Activated T-helper 2 cell treated with anti-CD3 and anti-CD28 coated beads, Interferon-gamma antibody, Interleukin-2, Interleukin-4, amounts not matched to agents 10 μg/mL and 5 μg/mL and 100 μg/mL, durations not matched to agents 14 hours and 24 hours and 36 hours (primary cell): ENCODE measurements at regions not wholly inside any gene's neighbourhood (a gene's known extent, or its start where the extent isn't known, plus 50 kb on each side); places are given as distances from the start of the nearest gene placed in this dataset.

Source experiments
- DNase-seq: peaks from one replicate; pipeline ENCODE4 v3.0.0; 2021; ENCODE audit warnings: low spot score
- H3K27ac Mint-ChIP-seq: one replicate; pipeline ENCODE4 v1.8.0; 2021; ENCODE audit warnings: mixed read lengths
- H3K27me3 Mint-ChIP-seq: one replicate; pipeline ENCODE4 v1.8.0; 2021; ENCODE audit warnings: low read depth, mixed read lengths
- H3K36me3 Mint-ChIP-seq: one replicate; pipeline ENCODE4 v1.8.0; 2021; ENCODE audit warnings: low read depth, mixed read lengths
- H3K4me1 Mint-ChIP-seq: one replicate; pipeline ENCODE4 v1.8.0; 2021; ENCODE audit warnings: low read depth, mixed read lengths
- H3K4me3 Mint-ChIP-seq: one replicate; pipeline ENCODE4 v1.8.0; 2021; ENCODE audit warnings: low read depth, mild to moderate bottlenecking, moderate library complexity, mixed read lengths
- H3K9me3 Mint-ChIP-seq: one replicate; pipeline ENCODE4 v1.8.0; 2021; ENCODE audit warnings: mixed read lengths
- intact Hi-C: fragments of 100-400 bp; cut with micrococcal nuclease; formaldehyde crosslinking; loops from one replicate; pipeline ENCODE4 v1.15.1; 2023

DNA sequence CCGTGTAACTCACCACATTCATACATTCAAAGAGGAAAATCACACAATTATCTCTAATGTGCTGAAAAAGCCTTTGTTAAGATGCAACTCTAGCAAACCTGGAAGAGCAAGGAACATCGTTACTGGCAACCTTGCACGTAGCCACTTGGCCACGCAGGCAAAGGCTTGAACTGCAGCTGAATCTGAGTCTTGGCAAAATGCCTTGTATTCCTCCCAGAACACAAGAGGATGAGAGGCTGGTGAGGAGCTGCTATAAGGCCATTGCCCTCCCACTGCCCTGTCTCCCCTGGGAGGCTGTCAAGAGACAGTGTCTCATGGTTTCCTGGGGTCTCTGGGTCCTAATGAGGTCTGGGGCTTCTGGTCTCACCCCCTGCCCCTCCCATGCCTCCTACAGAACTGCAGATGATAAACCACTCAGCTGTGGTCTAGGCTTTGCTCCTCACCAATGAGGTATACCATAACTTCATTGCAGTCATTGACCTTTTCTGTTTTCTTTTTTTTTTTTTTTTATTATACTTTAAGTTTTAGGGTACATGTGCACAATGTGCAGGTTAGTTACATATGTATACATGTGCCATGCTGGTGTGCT, 141.4 kb downstream of the SPP2 start:
- intact Hi-C loops: no loop called here
- no peak overlapping the region for H3K4me3 Mint-ChIP-seq
- H3K9me3 Mint-ChIP-seq: peaks cover 7% of the 10 kb centered on the region
- H3K27ac Mint-ChIP-seq: no peak overlapping the region
- no peaks in the 10 kb centered on the region for H3K4me1 Mint-ChIP-seq
- no peaks in the 10 kb centered on the region for H3K36me3 Mint-ChIP-seq
- DNase-seq: no peak
- peaks cover 33% of the 10 kb centered on the region for H3K27me3 Mint-ChIP-seq

DNA sequence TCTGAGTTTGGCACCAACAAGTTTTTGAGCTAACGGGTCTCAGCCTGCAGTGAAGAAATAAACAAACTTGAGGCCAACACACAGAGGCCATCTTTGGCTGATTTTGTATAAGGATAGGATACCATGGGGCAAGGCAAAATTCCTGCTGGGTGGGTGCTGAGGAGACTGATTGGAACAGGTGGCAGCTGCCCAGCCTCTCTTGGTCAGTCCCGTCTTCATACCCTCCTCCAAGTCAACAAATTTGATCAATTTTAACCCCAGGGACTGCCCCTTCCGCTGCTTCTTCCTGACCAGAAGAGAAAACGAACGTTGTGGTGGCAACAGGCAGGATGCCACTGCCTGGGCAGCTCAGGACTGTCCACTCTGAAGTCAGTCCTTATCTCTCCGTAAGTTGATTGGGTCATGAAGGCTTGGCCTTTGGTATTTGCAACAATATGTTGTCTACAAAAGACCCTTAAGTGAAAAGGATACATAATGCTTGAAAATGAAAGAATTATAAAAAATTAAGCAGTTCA, 139.3 kb downstream of the SPP2 start:
- Mint-ChIP-seq H3K4me3 (no peak overlapping the region), H3K9me3 (no peaks in the 10 kb centered on the region), H3K27ac (no peak overlapping the region), H3K36me3 (no peaks in the 10 kb centered on the region), H3K27me3 (peaks cover 32% of the 10 kb centered on the region), H3K4me1 (no peaks in the 10 kb centered on the region)
- no peak for DNase-seq
- intact Hi-C loops: no loop called here

DNA sequence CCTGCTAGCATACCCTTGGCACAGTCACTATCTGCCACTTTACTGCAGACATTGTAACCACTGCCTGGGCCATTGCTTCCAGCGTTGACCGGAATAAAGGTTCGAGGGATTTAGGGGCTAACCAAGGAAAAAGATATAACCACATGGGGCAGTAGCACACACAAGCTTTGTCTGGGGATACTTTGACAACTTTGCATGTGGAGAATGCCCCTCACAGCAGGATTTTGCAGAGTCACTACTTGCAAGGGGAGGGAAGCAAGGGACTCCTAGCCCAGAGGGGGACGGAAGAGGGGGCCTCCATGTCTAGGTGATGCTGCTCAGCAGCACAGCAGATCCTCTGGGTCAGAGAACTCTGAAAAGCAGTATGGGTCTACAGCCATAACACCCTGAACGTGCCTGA, 138.7 kb downstream of the SPP2 start:
- no peaks in the 10 kb centered on the region for H3K36me3 Mint-ChIP-seq
- no peak overlapping the region for H3K4me3 Mint-ChIP-seq
- H3K4me1 Mint-ChIP-seq: no peaks in the 10 kb centered on the region
- peaks cover 33% of the 10 kb centered on the region for H3K27me3 Mint-ChIP-seq
- no peak overlapping the region for H3K27ac Mint-ChIP-seq
- intact Hi-C loops: no loop called here
- no peaks in the 10 kb centered on the region for H3K9me3 Mint-ChIP-seq
- DNase-seq: no peak

DNA sequence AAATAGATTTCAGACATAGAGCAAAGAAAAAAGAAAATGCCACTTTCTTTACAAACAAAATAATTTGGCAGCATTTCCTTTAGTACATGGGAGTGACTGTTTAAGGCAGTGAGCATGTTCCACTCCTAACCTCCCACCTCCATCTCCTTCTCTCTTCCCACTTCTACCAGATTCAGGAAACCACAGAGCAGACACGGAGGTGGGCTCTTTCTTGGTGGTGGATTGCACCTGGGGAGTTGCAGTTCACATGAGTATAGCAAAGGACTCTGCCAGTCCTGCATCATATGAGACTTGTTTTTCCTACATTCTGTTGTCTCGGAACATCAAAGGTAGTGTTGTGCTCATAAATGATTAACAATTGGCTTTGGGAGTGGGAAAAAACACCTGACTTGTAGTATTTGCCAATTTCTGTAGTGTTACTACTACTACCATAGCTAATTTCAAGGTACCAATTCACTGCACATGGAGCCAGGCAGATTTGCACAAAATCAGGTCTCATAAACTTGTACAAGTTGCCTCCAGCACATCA, 137.2 kb downstream of the SPP2 start:
- DNase-seq: no peak
- H3K4me1 Mint-ChIP-seq: no peaks in the 10 kb centered on the region
- intact Hi-C loops: no loop called here

DNA sequence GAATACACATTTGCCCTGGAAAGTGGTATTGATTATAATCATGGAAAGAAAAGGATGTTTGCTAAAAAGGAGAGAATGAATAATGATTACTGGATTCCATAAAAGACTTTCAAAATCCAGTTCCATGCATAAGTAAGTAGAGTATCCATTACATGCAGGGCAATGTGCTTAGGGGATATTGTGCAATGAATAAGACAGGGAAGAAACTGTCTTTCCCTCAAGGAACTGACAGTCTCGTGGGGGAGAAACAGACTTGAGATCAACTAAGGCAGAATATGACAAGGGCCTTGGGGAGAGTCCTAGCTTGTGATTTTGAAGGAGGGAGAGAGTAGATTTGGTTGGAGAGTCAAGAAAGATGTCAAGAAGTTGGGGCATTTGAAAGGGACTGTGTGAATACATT, 130.6 kb downstream of the SPP2 start:
- Mint-ChIP-seq H3K4me3 (no peak overlapping the region), H3K27me3 (peaks cover 53% of the 10 kb centered on the region), H3K36me3 (no peaks in the 10 kb centered on the region), H3K4me1 (no peaks in the 10 kb centered on the region), H3K9me3 (no peaks in the 10 kb centered on the region), H3K27ac (no peak overlapping the region)
- DNase-seq: no peak
- intact Hi-C loops: no loop called here

More for the DNA sequence above, 137.2 kb downstream of the SPP2 start:
- peaks cover 35% of the 10 kb centered on the region for H3K27me3 Mint-ChIP-seq
- H3K9me3 Mint-ChIP-seq: no peaks in the 10 kb centered on the region
- no peak overlapping the region for H3K4me3 Mint-ChIP-seq
- H3K36me3 Mint-ChIP-seq: no peaks in the 10 kb centered on the region
- H3K27ac Mint-ChIP-seq: no peak overlapping the region

DNA sequence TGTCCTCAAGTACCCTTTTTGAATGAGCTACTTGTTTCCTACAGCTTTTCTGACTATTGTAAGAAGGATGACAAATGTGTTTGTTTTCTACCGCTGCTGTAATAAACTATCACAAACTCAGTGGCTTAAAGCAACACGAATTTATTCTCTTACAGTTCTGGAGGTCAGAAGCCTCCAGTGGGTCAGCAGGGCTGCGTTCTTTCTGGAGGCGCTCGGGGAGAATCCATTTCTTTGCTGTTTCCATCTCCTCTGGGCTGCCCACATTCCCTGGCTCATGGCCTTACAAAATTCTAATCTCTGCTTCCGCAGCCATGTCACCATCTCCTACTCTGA, 128.5 kb downstream of the SPP2 start:
- no peak overlapping the region for H3K27ac Mint-ChIP-seq
- H3K27me3 Mint-ChIP-seq: peaks cover 50% of the 10 kb centered on the region
- H3K36me3 Mint-ChIP-seq: no peaks in the 10 kb centered on the region
- H3K9me3 Mint-ChIP-seq: no peaks in the 10 kb centered on the region
- H3K4me1 Mint-ChIP-seq: no peaks in the 10 kb centered on the region
- no peak for DNase-seq
- intact Hi-C loops: no loop called here
- H3K4me3 Mint-ChIP-seq: no peak overlapping the region

DNA sequence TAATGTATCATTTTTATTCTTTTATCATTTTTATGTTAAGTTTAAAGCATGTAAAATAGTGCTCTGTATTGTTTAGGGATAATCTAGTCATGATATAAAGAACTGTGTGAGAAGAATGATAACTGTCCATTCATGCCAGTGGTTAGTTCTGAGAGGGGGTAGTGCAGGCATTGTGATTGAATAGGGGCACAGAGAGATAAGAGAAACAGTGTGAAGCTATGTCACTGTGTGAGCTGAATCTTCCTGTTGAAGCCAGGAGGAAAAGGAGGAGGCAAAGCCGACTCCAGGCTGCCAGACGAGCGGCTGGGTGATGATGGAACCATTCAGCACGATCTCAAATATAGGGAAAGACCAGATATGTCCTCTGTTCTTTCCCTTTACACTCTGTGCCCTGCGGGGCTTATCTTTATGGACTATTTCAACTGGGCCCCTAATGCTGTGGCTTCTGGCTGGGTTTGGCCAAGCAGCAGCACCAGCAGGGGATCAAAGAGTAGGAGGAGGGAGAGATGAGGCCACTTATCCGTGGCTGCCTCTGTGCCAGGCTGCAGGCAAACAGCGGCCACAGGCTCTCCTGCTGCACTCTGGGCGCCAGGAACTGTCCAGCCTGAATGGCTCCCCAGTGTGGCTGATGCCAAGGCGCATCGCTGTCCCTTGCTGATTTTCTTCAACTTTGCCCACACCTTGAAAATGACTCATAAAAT, 128.0 kb downstream of the SPP2 start:
- intact Hi-C loops: no loop called here
- H3K27me3 Mint-ChIP-seq: peaks cover 47% of the 10 kb centered on the region
- H3K36me3 Mint-ChIP-seq: no peaks in the 10 kb centered on the region
- H3K27ac Mint-ChIP-seq: no peak overlapping the region
- no peak for DNase-seq
- H3K4me1 Mint-ChIP-seq: no peaks in the 10 kb centered on the region
- H3K9me3 Mint-ChIP-seq: no peaks in the 10 kb centered on the region
- H3K4me3 Mint-ChIP-seq: no peak overlapping the region

DNA sequence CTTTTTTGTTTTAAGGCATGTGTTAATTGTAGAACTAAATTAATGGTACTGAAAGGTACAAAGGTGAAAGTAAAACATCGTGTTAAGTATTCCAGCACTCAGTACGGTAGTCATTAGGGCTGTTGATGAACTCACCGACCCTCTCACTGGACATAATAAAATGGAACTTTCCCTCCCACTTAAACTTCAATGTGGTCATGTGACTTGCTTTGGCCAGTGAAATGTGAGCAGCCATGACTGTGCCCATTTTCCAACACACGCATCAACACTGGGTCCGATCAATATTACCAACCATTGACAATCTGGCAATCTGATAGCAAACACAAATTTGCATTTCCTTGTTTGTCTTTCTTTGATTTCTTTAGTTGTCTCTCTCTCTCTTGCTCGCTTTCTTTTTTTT, 125.1 kb downstream of the SPP2 start:
- intact Hi-C loops: no loop called here
- no peak overlapping the region for H3K27ac Mint-ChIP-seq
- H3K36me3 Mint-ChIP-seq: no peaks in the 10 kb centered on the region
- H3K4me1 Mint-ChIP-seq: peaks cover 5% of the 10 kb centered on the region
- H3K27me3 Mint-ChIP-seq: peaks cover 37% of the 10 kb centered on the region
- no peak for DNase-seq
- H3K4me3 Mint-ChIP-seq: no peak overlapping the region
- no peaks in the 10 kb centered on the region for H3K9me3 Mint-ChIP-seq

DNA sequence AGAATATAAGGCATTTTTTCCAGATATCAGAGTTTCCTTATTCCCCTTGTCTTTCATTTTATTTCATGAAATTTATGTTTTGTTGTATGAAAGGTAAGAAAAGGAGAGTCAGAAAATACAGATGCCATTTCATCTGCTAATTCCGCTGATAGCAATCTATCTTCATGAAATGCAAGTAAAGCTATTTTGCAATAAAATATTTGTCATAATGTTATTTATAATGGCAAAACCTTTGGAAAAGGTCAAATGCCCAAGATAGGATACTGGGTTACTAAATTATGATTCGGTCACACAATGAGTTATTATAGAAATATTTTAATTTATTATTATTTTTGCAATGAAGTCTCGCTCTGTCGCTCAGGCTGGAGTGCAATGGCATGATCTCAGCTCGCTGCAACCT, 124.2 kb downstream of the SPP2 start:
- intact Hi-C loops: no loop called here
- H3K9me3 Mint-ChIP-seq: no peaks in the 10 kb centered on the region
- H3K36me3 Mint-ChIP-seq: no peaks in the 10 kb centered on the region
- H3K4me1 Mint-ChIP-seq: peaks cover 5% of the 10 kb centered on the region
- H3K4me3 Mint-ChIP-seq: no peak overlapping the region
- no peak for DNase-seq
- H3K27me3 Mint-ChIP-seq: peaks cover 31% of the 10 kb centered on the region
- no peak overlapping the region for H3K27ac Mint-ChIP-seq

DNA sequence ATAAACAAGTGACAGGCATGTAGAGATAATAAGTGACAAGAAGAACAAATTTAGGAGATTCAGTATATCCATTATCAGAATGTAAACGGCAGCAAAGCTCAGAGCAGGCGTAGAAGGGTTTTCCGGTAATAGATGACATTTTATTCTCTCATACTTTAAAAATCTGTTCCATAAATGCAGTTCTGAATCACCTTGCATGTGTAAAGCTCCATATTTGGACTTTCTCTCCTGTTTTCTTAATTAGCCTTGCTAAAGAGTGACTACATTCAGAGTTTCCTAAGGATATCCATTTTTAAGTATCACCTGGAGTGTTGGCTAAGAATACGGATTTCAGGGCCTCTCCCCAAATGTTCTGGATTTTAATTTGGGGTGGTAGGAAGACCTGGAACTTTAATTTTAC, 122.0 kb downstream of the SPP2 start:
- Mint-ChIP-seq H3K4me1 (peaks cover 5% of the 10 kb centered on the region), H3K9me3 (no peaks in the 10 kb centered on the region), H3K36me3 (no peaks in the 10 kb centered on the region), H3K27ac (no peak overlapping the region), H3K27me3 (peaks cover 20% of the 10 kb centered on the region), H3K4me3 (no peak overlapping the region)
- DNase-seq: no peak
- intact Hi-C loops: no loop called here

DNA sequence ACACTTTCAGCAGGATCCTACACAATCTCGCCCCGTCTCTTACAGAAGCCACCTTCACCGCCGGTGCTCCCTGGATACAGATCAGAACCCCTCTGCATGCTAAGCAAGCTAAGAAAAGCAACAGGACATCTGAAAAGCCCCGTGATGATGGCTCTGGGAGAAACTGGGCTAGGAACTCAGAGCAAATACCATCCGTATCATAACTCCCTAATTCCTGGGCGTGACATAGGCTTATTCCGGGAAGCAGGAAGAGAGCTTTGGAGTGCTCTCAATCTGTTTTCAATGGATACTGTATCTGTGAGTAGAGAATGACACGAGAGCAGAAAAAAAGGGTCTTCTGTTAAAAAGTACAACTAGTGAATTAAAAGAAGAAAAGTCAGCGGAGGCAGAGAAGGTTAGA, 121.6 kb downstream of the SPP2 start:
- Mint-ChIP-seq H3K4me3 (no peak overlapping the region), H3K27ac (no peak overlapping the region), H3K4me1 (peaks cover 5% of the 10 kb centered on the region), H3K9me3 (no peaks in the 10 kb centered on the region), H3K27me3 (peaks cover 19% of the 10 kb centered on the region), H3K36me3 (no peaks in the 10 kb centered on the region)
- intact Hi-C loops: no loop called here
- DNase-seq: no peak

DNA sequence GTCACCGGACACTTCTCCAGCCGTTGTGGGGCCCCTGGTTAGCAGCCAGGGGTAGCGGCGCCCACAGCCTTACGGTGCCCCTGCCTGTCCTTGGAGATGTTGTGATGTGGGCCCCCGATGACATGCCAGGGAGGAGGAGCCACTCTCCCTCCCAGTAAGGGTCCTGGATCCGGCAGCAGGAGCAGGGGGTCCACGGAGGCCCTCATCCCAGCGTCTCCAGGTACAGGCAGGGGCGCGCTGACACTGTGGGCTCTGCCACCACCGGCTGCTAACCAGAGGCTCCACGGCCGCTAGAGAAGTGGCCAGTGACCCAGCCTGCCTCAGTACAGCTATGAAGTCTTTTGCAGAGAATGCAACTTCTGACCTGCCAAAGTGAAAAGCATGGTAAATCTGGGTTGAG, 121.2 kb downstream of the SPP2 start:
- intact Hi-C loops: no loop called here
- peaks cover 5% of the 10 kb centered on the region for H3K4me1 Mint-ChIP-seq
- H3K9me3 Mint-ChIP-seq: no peaks in the 10 kb centered on the region
- H3K36me3 Mint-ChIP-seq: no peaks in the 10 kb centered on the region
- H3K27ac Mint-ChIP-seq: no peak overlapping the region
- no peak overlapping the region for H3K4me3 Mint-ChIP-seq
- DNase-seq: no peak
- peaks cover 19% of the 10 kb centered on the region for H3K27me3 Mint-ChIP-seq

DNA sequence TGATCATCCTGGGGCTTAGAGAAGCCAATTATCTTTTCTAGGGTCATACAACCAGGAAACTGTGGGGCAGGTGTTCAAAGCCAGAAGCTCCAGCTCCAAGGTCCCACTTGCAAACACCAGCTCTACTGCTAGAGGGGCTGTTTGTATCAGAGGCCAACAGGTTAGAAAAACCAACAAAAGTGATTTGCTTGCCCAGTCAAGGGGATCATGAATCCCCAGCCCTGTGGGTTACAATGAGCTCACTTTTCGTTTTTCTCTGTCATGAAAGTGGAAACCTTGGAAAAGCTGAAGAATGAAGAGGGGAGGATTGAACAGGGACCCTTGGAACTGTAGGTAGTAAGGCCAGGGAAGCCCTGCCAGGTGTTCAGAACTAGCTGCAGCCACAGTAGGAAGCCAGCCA, 119.2 kb downstream of the SPP2 start:
- peaks cover 13% of the 10 kb centered on the region for H3K27me3 Mint-ChIP-seq
- no peak overlapping the region for H3K27ac Mint-ChIP-seq
- no peak for DNase-seq
- peaks cover 8% of the 10 kb centered on the region for H3K4me1 Mint-ChIP-seq
- no peak overlapping the region for H3K4me3 Mint-ChIP-seq
- no peaks in the 10 kb centered on the region for H3K9me3 Mint-ChIP-seq
- intact Hi-C loops: no loop called here
- no peaks in the 10 kb centered on the region for H3K36me3 Mint-ChIP-seq
